ENCODE measurements at regions not wholly inside any gene's neighbourhood (a gene's known extent, or its start where the extent isn't known, plus 50 kb on each side); places are given as distances from the start of the nearest gene placed in this dataset.
"Not testable (repeated sequence)": the region's sequence is repeated elsewhere in the genome, so short reads cannot be mapped to it uniquely, and the experiment has no call there.

DNA sequence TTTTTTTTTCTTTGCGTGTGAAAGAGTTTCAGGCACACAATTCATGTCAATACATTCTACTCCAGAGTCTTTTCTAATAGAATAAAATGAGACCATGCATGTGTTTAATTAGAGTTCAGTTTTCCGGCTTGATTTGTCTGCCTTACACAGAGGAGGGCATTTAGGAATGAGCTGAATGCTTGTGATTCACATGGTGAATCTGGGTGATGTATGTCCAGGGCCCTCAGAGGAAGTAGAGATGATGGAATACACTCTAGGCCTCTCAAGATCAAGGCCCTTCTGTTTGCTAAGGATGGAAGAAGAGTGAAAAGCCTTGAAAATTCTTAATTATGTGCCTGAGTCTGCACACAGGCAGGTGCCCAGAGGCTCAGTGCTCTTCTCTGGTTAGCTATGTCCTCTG is 71.0 kb upstream of the CYRIA start:
- no peaks in the 10 kb centered on the region for H3K4me1 ChIP-seq (ENCODE audit: low read depth)
- H3K27me3 ChIP-seq: peaks cover 4% of the 10 kb centered on the region
- no peak overlapping the region for H3K27ac ChIP-seq
- no peaks in the 10 kb centered on the region for H3K36me3 ChIP-seq
- DNase-seq (ENCODE audit: low read depth in 1 of 2, low spot score in 1 of 2): no peak
- H3K9me3 ChIP-seq (ENCODE audit: low read depth): no peaks in the 10 kb centered on the region
- no peak overlapping the region for H3K4me3 ChIP-seq
- TF ChIP-seq, protein P1, sequence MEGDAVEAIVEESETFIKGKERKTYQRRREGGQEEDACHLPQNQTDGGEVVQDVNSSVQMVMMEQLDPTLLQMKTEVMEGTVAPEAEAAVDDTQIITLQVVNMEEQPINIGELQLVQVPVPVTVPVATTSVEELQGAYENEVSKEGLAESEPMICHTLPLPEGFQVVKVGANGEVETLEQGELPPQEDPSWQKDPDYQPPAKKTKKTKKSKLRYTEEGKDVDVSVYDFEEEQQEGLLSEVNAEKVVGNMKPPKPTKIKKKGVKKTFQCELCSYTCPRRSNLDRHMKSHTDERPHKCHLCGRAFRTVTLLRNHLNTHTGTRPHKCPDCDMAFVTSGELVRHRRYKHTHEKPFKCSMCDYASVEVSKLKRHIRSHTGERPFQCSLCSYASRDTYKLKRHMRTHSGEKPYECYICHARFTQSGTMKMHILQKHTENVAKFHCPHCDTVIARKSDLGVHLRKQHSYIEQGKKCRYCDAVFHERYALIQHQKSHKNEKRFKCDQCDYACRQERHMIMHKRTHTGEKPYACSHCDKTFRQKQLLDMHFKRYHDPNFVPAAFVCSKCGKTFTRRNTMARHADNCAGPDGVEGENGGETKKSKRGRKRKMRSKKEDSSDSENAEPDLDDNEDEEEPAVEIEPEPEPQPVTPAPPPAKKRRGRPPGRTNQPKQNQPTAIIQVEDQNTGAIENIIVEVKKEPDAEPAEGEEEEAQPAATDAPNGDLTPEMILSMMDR (IDR thresholded peaks at IDR 0.05; ENCODE audit: low read depth, low read length): no peak

DNA sequence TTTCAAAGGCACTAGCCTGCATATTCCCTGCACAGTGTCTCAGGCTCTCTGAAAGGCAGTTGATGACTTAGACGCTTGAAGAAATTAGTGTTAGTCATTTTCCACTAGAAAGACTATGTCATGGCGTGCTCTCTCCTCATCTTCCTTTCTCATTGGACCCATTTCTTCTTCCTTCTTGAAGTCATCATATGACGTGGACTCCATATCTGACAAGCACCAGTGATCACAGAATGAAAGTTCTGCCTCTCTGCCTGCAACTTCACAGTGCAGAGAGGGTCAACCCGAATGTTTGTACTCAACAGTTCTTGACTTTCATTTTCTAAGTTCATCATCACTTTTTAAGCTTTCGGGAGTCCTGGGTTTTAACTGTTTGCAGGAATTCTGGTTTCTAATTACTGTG is 63.7 kb upstream of the CYRIA start:
- H3K27ac ChIP-seq: no peak overlapping the region
- DNase-seq (ENCODE audit: low read depth in 1 of 2, low spot score in 1 of 2): no peak
- H3K4me3 ChIP-seq: no peak overlapping the region
- H3K27me3 ChIP-seq: peaks cover 9% of the 10 kb centered on the region
- TF ChIP-seq, protein P1 (IDR thresholded peaks at IDR 0.05; ENCODE audit: low read depth, low read length): no peak
- no peaks in the 10 kb centered on the region for H3K9me3 ChIP-seq (ENCODE audit: low read depth)
- no peaks in the 10 kb centered on the region for H3K4me1 ChIP-seq (ENCODE audit: low read depth)
- no peaks in the 10 kb centered on the region for H3K36me3 ChIP-seq

DNA sequence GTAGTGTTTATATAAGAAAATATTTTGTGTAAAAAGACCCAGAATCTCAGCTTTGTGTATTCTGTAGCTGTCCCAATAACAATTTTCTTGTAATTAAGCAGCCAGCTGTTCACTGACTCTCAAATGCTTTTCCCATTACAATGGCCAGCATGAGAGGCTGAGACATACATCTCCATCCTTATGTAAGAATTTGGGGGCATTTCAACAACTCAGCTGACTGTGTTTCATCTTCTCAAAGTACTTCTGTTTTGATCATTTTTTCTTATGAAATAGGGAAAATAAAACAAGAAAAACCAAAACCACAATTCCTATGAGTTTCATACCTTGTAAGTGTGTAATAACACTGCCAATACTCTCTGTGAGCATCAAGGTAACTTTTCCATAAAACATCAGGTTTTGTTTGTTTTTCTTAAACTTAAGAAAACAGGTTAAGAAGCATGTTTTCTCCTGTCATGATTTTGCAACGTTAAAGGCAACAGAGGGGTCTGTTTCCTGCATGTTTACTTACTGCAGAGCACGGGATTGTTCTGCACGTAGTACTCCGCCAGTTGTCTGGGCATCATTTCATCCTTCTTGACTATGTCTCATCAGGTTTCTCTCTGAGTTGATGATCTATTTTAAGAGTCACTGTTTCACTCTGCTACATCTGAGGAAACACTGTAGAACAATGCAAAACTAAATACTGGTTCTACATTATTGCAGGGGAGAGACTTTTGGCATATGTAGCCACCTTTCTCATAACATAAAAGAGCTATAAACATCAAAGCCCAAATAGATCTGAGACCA is 62.9 kb upstream of the CYRIA start:
- Histone ChIP-seq H3K9me3 (ENCODE audit: low read depth) (no peaks in the 10 kb centered on the region), H3K4me1 (ENCODE audit: low read depth) (no peaks in the 10 kb centered on the region), H3K4me3 (no peak overlapping the region), H3K27ac (no peak overlapping the region), H3K36me3 (no peaks in the 10 kb centered on the region), H3K27me3 (peaks cover 9% of the 10 kb centered on the region)
- DNase-seq (ENCODE audit: low read depth in 1 of 2, low spot score in 1 of 2): no peak
- TF ChIP-seq, protein P1 (IDR thresholded peaks at IDR 0.05; ENCODE audit: low read depth, low read length): no peak

DNA sequence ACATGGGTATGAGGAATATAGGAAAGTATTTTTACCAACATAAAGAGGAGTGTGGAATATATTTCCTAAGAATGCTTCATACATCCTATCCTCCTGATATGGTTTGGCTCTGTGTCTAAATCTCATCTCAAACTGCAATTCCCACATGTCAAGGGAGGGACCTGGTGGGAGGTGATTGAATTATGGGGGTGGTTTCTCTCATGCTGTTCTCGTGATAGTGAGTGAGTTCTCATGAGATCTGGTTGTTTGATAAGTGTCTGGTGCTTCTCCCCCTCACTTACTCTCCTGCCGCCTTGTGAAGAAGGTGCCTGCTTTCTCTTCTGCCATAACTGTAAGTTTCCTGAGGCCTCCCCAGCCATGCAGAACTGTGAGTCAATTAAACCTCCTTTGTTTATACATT is 62.2 kb upstream of the CYRIA start:
- not testable (repeated sequence) for DNase-seq (ENCODE audit: low read depth in 1 of 2, low spot score in 1 of 2); H3K27me3 ChIP-seq

DNA sequence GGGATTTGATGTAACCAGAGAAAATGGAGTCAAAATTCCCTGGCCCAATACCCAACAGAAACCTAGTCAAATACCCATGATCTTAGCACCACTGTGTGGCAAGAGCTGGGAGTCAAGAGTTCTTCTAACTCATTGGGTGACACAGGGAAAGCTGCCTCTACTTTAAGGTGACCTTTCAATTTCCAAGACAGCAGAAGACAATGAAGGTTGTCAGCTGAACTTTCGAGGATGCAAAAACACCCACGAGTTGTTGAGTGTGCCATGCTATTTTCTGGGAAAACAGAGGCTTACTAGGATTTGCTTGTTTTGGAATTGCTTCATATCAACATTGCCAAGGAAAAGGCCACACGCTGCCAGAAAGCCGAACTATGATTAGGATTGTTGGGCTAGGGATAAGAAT is 61.6 kb upstream of the CYRIA start:
- DNase-seq (ENCODE audit: low read depth in 1 of 2, low spot score in 1 of 2): peak in 1 of 2 donors; percentile 38

More for the DNA sequence above, 62.2 kb upstream of the CYRIA start:
- H3K4me3 ChIP-seq; H3K36me3 ChIP-seq; H3K4me1 ChIP-seq (ENCODE audit: low read depth); H3K27ac ChIP-seq; H3K9me3 ChIP-seq (ENCODE audit: low read depth): not testable (repeated sequence)

DNA sequence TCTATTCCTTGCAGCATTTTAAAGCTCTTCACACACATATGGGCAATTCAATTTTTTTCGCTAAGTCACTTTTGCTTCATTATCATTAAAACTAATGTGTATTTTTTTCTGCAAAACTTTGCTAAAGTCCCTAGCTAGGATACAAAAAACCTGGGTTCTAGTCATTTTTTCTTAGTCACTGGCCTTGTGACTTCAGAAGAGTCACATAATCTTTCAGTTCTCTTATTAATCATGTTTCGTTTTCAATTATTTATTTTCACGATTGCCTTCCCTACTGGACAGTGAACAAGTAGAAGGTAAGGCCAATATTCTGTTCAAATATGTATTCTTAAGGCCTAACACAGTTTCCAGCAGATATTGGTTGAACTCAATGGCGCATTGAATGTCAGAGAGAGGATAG is 60.9 kb upstream of the CYRIA start:
- Histone ChIP-seq H3K36me3 (no peaks in the 10 kb centered on the region), H3K27ac (no peak overlapping the region), H3K4me1 (ENCODE audit: low read depth) (no peaks in the 10 kb centered on the region), H3K27me3 (peaks cover 9% of the 10 kb centered on the region), H3K4me3 (no peak overlapping the region), H3K9me3 (ENCODE audit: low read depth) (no peaks in the 10 kb centered on the region)
- DNase-seq (ENCODE audit: low read depth in 1 of 2, low spot score in 1 of 2): no peak
- TF ChIP-seq, protein P1 (IDR thresholded peaks at IDR 0.05; ENCODE audit: low read depth, low read length): no peak

More for the DNA sequence above, 61.6 kb upstream of the CYRIA start:
- peaks cover 9% of the 10 kb centered on the region for H3K27me3 ChIP-seq
- H3K4me1 ChIP-seq (ENCODE audit: low read depth): no peaks in the 10 kb centered on the region
- no peak overlapping the region for H3K27ac ChIP-seq
- H3K9me3 ChIP-seq (ENCODE audit: low read depth): no peaks in the 10 kb centered on the region
- H3K36me3 ChIP-seq: no peaks in the 10 kb centered on the region
- H3K4me3 ChIP-seq: no peak overlapping the region
- TF ChIP-seq, protein P1 (IDR thresholded peaks at IDR 0.05; ENCODE audit: low read depth, low read length): peak; percentile 18

Data from cardiac muscle cell (in vitro differentiated cells and primary cell).